H1 (cell line): ENCODE measurements at regions not wholly inside any gene's neighbourhood (a gene's known extent, or its start where the extent isn't known, plus 50 kb on each side); places are given as distances from the start of the nearest gene placed in this dataset.

Experiments
- CTCF ChIA-PET: fragments of 300-600 bp; sonication (Branson Sonifier 250); formaldehyde crosslinking; loops from one replicate; lab custom pipeline; 2021; ENCODE audit not compliant: partially characterized antibody; lab: Charles Lee
- POLR2A ChIA-PET: fragments of 300-600 bp; sonication (Branson Sonifier 250); formaldehyde crosslinking; loops from one replicate; lab custom pipeline; 2021; ENCODE audit warnings: inconsistent platforms; ENCODE audit not compliant: partially characterized antibody; lab: Charles Lee
- DNase-seq, 2 experiments: peaks; one replicate each; pipeline versions ENCODE4 v3.0.0 to v3.0.0-alpha.2; 2010 to 2022; ENCODE audit warnings: low spot score in 2 of 2, low read depth in 1 of 2, mixed read lengths in 1 of 2
- FAIRE-seq: peaks from 2 replicates; lab custom pipeline; 2011; peaks lifted over from hg19 to GRCh38; lab: Jason Lieb, UNC
- H2AFZ ChIP-seq: 2 replicates; pipeline ENCODE4 v1.8.1; 2012; ENCODE audit warnings: low read length, inconsistent platforms
- H2AK5ac ChIP-seq: 2 replicates; pipeline ENCODE4 v1.6.1; 2013; ENCODE audit warnings: low read depth, low read length
- H2BK120ac ChIP-seq: replicated peaks from 2 replicates; pipeline ENCODE3; 2013; ENCODE audit warnings: low read depth, low read length, inconsistent platforms
- H2BK12ac ChIP-seq: 2 replicates; pipeline ENCODE4 v1.6.1; 2013; ENCODE audit warnings: low read depth, low read length
- H2BK15ac ChIP-seq: 2 replicates; pipeline ENCODE4 v1.6.1; 2013; ENCODE audit warnings: low read length
- H2BK20ac ChIP-seq: 2 replicates; pipeline ENCODE4 v1.6.1; 2013; ENCODE audit warnings: low read length
- H2BK5ac ChIP-seq: 2 replicates; pipeline ENCODE4 v1.6.1; 2013; ENCODE audit warnings: low read depth, low read length
- H3K14ac ChIP-seq: 2 replicates; pipeline ENCODE4 v1.6.1; 2013; ENCODE audit warnings: inconsistent platforms; ENCODE audit not compliant: insufficient read length
- H3K18ac ChIP-seq: 2 replicates; pipeline ENCODE4 v1.6.1; 2013; ENCODE audit warnings: low read length; ENCODE audit errors: extremely low read depth
- H3K23ac ChIP-seq: 2 replicates; pipeline ENCODE4 v1.6.1; 2013; ENCODE audit warnings: inconsistent platforms; ENCODE audit not compliant: insufficient read length
- H3K23me2 ChIP-seq: 2 replicates; pipeline ENCODE4 v1.6.1; 2013; ENCODE audit warnings: low read depth, low read length
- H3K27ac ChIP-seq: 2 replicates; pipeline ENCODE4 v1.6.1; 2011; ENCODE audit warnings: low read depth, low read length, inconsistent platforms
- H3K27me3 ChIP-seq, 4 experiments: replicated peaks in 1 of 4; 1 replicate in 1 of 4; 2 replicates in 3 of 4; pipeline versions ENCODE4 v1.6.1 to v1.8.1; 2011 to 2013; ENCODE audit warnings: low read length in 3 of 4, mild to moderate bottlenecking in 3 of 4, inconsistent platforms in 2 of 4, mixed read lengths in 2 of 4, moderate library complexity in 1 of 4; ENCODE audit not compliant: control insufficient read depth in 3 of 4, insufficient read depth in 3 of 4; ENCODE audit errors: extremely low read depth in 1 of 4
- H3K36me3 ChIP-seq, 4 experiments: 2 replicates each; pipeline versions ENCODE4 v1.6.1 to v1.8.1; 2011 to 2013; ENCODE audit warnings: mild to moderate bottlenecking in 4 of 4, low read length in 3 of 4, moderate library complexity in 2 of 4, control low read depth in 1 of 4, inconsistent platforms in 1 of 4; ENCODE audit not compliant: insufficient read depth in 4 of 4, control insufficient read depth in 2 of 4
- H3K4ac ChIP-seq: replicated peaks from 2 replicates; pipeline ENCODE3; 2013; ENCODE audit warnings: low read length, low read depth, mixed read lengths, inconsistent platforms; ENCODE audit not compliant: insufficient read length
- H3K4me1 ChIP-seq, 4 experiments: replicated peaks in 1 of 4; 1 replicate in 1 of 4; 2 replicates in 3 of 4; pipeline versions ENCODE4 v1.6.1 to v1.8.1; 2011 to 2013; ENCODE audit warnings: low read length in 3 of 4, inconsistent platforms in 2 of 4, mixed read lengths in 1 of 4; ENCODE audit not compliant: insufficient read depth in 4 of 4, control insufficient read depth in 3 of 4
- H3K4me2 ChIP-seq, 2 experiments: 2 replicates each; pipeline versions ENCODE4 v1.6.1 to v1.8.1; 2011 to 2013; ENCODE audit warnings: low read depth in 2 of 2, low read length in 2 of 2, control low read depth in 1 of 2, inconsistent platforms in 1 of 2, mild to moderate bottlenecking in 1 of 2; ENCODE audit not compliant: insufficient read depth in 1 of 2
- H3K4me3 ChIP-seq, 4 experiments: fragments of 200-600, 300-600 bp in 1 of 4; sonication (generic), shearing (Covaris generic), sonication (Bioruptor Twin) in 1 of 4; 2 replicates each; pipeline versions ENCODE4 v1.5.1 to v1.8.1; 2011 to 2016; ENCODE audit warnings: low read length in 4 of 4, low read depth in 3 of 4, control low read depth in 2 of 4, inconsistent platforms in 2 of 4, mild to moderate bottlenecking in 2 of 4, mixed read lengths in 1 of 4, moderate library complexity in 1 of 4; ENCODE audit not compliant: insufficient read depth in 2 of 4; ENCODE audit errors: extremely low read depth in 1 of 4
- H3K56ac ChIP-seq: replicated peaks from 2 replicates; pipeline ENCODE3; 2013; ENCODE audit warnings: low read depth, mild to moderate bottlenecking, mixed read lengths, low read length, inconsistent platforms; ENCODE audit not compliant: insufficient read length
- H3K79me1 ChIP-seq: 2 replicates; pipeline ENCODE4 v1.6.1; 2013; ENCODE audit warnings: low read depth, low read length, control low read depth
- H3K79me2 ChIP-seq, 2 experiments: 2 replicates each; pipeline versions ENCODE4 v1.6.1 to v1.8.1; 2012 to 2013; ENCODE audit warnings: low read length in 2 of 2, mild to moderate bottlenecking in 2 of 2, inconsistent platforms in 1 of 2; ENCODE audit not compliant: insufficient read depth in 2 of 2, control insufficient read depth in 1 of 2
- H3K9ac ChIP-seq, 4 experiments: replicated peaks in 1 of 4; 1 replicate in 1 of 4; 2 replicates in 3 of 4; pipeline versions ENCODE4 v1.6.1 to v1.8.1; 2011 to 2013; ENCODE audit warnings: low read depth in 3 of 4, low read length in 3 of 4, control low read depth in 2 of 4, mild to moderate bottlenecking in 2 of 4, moderate library complexity in 2 of 4, inconsistent platforms in 1 of 4; ENCODE audit errors: extremely low read depth in 1 of 4
- H3K9me3 ChIP-seq, 2 experiments: 2 replicates each; pipeline versions ENCODE4 v1.6.1 to v1.8.1; 2012 to 2013; ENCODE audit warnings: mild to moderate bottlenecking in 2 of 2, moderate library complexity in 2 of 2, control low read depth in 1 of 2, inconsistent platforms in 1 of 2, low read depth in 1 of 2, low read length in 1 of 2, mixed read lengths in 1 of 2; ENCODE audit not compliant: insufficient read depth in 2 of 2
- H4K20me1 ChIP-seq, 2 experiments: replicated peaks in 1 of 2; 2 replicates each; pipeline versions ENCODE3 to v1.8.1; 2011 to 2013; ENCODE audit warnings: inconsistent platforms in 2 of 2, low read length in 2 of 2, mild to moderate bottlenecking in 1 of 2; ENCODE audit not compliant: insufficient read depth in 2 of 2, control insufficient read depth in 1 of 2
- H4K5ac ChIP-seq: 2 replicates; pipeline ENCODE4 v1.6.1; 2013; ENCODE audit warnings: low read length, low read depth, mixed read lengths, inconsistent platforms; ENCODE audit not compliant: insufficient read length
- H4K8ac ChIP-seq: 2 replicates; pipeline ENCODE4 v1.8.0; 2013; ENCODE audit warnings: mild to moderate bottlenecking, moderate library complexity, low read length, inconsistent platforms; ENCODE audit not compliant: insufficient read depth; ENCODE audit errors: extremely low read depth
- H4K91ac ChIP-seq: replicated peaks from 2 replicates; pipeline ENCODE3; 2013; ENCODE audit warnings: low read length, mixed read lengths, inconsistent platforms; ENCODE audit not compliant: insufficient read length
- BCL11A ChIP-seq, 2 experiments: IDR thresholded peaks; one replicate each; pipeline ENCODE4 v1.6.1; 2011; ENCODE audit warnings: low read depth in 2 of 2, low read length in 2 of 2, mild to moderate bottlenecking in 2 of 2
- CTBP2 ChIP-seq: IDR thresholded peaks from 2 replicates; pipeline ENCODE4 v1.7.0; 2011; ENCODE audit warnings: borderline replicate concordance, mild to moderate bottlenecking, moderate library complexity, mixed read lengths, low read length; ENCODE audit not compliant: insufficient read depth, insufficient read length
- JUN ChIP-seq: IDR thresholded peaks from 2 replicates; pipeline ENCODE4 v1.6.1; 2011; ENCODE audit warnings: low read depth, mild to moderate bottlenecking, improper control_type of control experiment, low read length
- KDM5A ChIP-seq: fragments of 200-600 bp; IDR thresholded peaks from 2 replicates; pipeline ENCODE4 v1.7.1; 2012; ENCODE audit warnings: mild to moderate bottlenecking, low read length, inconsistent platforms, mixed read lengths
- SAP30 ChIP-seq: fragments of 300-600 bp; sonication (generic); IDR thresholded peaks from 2 replicates; pipeline ENCODE4 v1.7.1; 2012; ENCODE audit warnings: low read length, moderate library complexity, mild to moderate bottlenecking, inconsistent platforms; ENCODE audit not compliant: insufficient read depth, insufficient replicate concordance
- SUZ12 ChIP-seq: fragments of 200-600 bp; sonication (generic); IDR thresholded peaks from 2 replicates; pipeline ENCODE4 v1.6.1; 2012; ENCODE audit warnings: mild to moderate bottlenecking, inconsistent platforms, low read length, moderate library complexity, mixed read lengths
- YY1 ChIP-seq: IDR thresholded peaks from 2 replicates; pipeline ENCODE4 v1.6.1; 2011; ENCODE audit warnings: low read depth, mild to moderate bottlenecking, low read length
- WGBS, 2 experiments: shearing (Covaris generic) in 1 of 2; methylation state at CpG; one replicate each; pipeline versions ENCODE4 v1.1.6 to v1.1.7; 2013 to 2015; ENCODE audit warnings: low lambda C conversion rate in 2 of 2, mixed read lengths in 2 of 2, inconsistent platforms in 1 of 2, low coverage in 1 of 2, missing lambda C conversion rate in 1 of 2; ENCODE audit not compliant: insufficient replicate concordance in 2 of 2, insufficient coverage in 1 of 2, insufficient read length in 1 of 2; ENCODE audit errors: extremely low coverage in 1 of 2, missing lambda C conversion rate in 1 of 2; 5-methylcytosine and 5-hydroxymethylcytosine counted together

DNA sequence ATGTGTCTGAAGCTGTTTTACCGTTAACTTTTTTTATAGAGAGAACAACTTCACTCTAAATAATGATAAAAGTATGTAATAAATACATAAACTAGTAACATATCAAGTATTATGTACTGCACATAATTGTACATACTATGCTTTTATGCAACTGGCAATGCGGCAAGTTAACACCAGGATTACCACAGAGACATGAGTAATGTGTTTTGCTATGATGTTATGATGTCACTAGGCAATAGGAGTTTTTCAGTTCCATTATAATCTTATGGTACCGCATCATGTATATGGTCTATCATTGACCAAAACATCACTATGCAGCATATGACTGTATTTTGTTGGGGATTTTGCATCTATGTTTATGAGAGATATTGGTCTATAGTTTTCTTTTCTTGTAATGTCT lies 326.4 kb upstream of the TARS1 start:
- H3K23me2 ChIP-seq = no peaks in the 10 kb centered on the region
- H3K56ac ChIP-seq = no peak overlapping the region
- H4K5ac ChIP-seq = no peak overlapping the region
- no peak overlapping the region for H2AFZ ChIP-seq
- no peak overlapping the region for H2BK5ac ChIP-seq
- H2BK20ac ChIP-seq = no peak overlapping the region
- no peak overlapping the region for H3K14ac ChIP-seq
- DNase-seq (no peak), FAIRE-seq (no peak)
- H3K79me1 ChIP-seq = no peaks in the 10 kb centered on the region
- H4K20me1 ChIP-seq = no peaks in the 10 kb centered on the region
- H3K36me3 ChIP-seq = no peaks in the 10 kb centered on the region
- H2BK12ac ChIP-seq = no peak overlapping the region
- H2BK120ac ChIP-seq = no peak overlapping the region
- no peak overlapping the region for H4K8ac ChIP-seq
- H3K4me2 ChIP-seq = no peak overlapping the region
- no peak overlapping the region for H3K23ac ChIP-seq
- POLR2A ChIA-PET = no interaction called here
- no peak overlapping the region for H2AK5ac ChIP-seq
- H3K79me2 ChIP-seq = no peaks in the 10 kb centered on the region
- no peak for TF ChIP-seq SAP30
- TF ChIP-seq BCL11A (IDR thresholded peaks at IDR 0.05; ENCODE audit: low read depth in 2 of 2, low read length in 2 of 2) = no peak
- no peak for TF ChIP-seq YY1
- no peak for TF ChIP-seq KDM5A
- TF ChIP-seq JUN = no peak
- no peak for TF ChIP-seq SUZ12
- TF ChIP-seq CTBP2 = no peak
- TF ChIP-seq, all 59 proteins: peak for 0
- no peaks in the 10 kb centered on the region for H3K4me1 ChIP-seq
- no peaks in the 10 kb centered on the region for H3K27me3 ChIP-seq
- 87% methylated on average over 3 of the region's 3 CpGs; no CpG with 5 or more reads in 1 of the 2 experiments for WGBS, 2 experiments
- H3K9me3 ChIP-seq = peaks cover 2 to 4% of the 10 kb centered on the region in 2 experiments; a peak in 1 of 4 replicates
- no peak overlapping the region for H3K27ac ChIP-seq
- H3K18ac ChIP-seq = no peak overlapping the region
- no peak overlapping the region for H2BK15ac ChIP-seq
- H4K91ac ChIP-seq = no peak overlapping the region
- H3K9ac ChIP-seq = no peak overlapping the region
- H3K4me3 ChIP-seq = no peak overlapping the region
- CTCF ChIA-PET = interaction anchor here (0.7 to 0.9 kb wide), 2 partner anchors 34 to 140 kb away, joined by 3 read pairs; no protein-coding TSS in a partner anchor
- H3K4ac ChIP-seq = no peak overlapping the region
